ENCODE measurements at regions not wholly inside any gene's neighbourhood (a gene's known extent, or its start where the extent isn't known, plus 50 kb on each side); places are given as distances from the start of the nearest gene placed in this dataset.
A peak's percentile ranks its signal among the peaks of the same experiment; 100 is the strongest.

GRCh38 chr21:20418353-20418752 lies 579.9 kb upstream of the NCAM2 start:
- H3K36me3 Mint-ChIP-seq (ENCODE audit: low read depth): no peaks in the 10 kb centered on the region
- no peaks in the 10 kb centered on the region for H3K9me3 Mint-ChIP-seq
- no peaks in the 10 kb centered on the region for H3K4me1 Mint-ChIP-seq
- no peak overlapping the region for H3K4me3 ChIP-seq (ENCODE audit: low read length)
- H3K9ac ChIP-seq (ENCODE audit: extremely low read depth, low read length, poor library complexity, severe bottlenecking): no peak overlapping the region
- no peak for TF ChIP-seq CTCF (conservative IDR thresholded peaks at IDR 0.05)
- H3K4me3 Mint-ChIP-seq: no peak overlapping the region
- H3K27ac Mint-ChIP-seq: no peak overlapping the region
- no peaks in the 10 kb centered on the region for H3K27me3 ChIP-seq (ENCODE audit: control insufficient read depth, insufficient read depth, low read length, poor library complexity, severe bottlenecking)
- H3K4me1 ChIP-seq (ENCODE audit: control insufficient read depth, insufficient read depth, low read length): no peaks in the 10 kb centered on the region
- no peaks in the 10 kb centered on the region for H3K36me3 ChIP-seq (ENCODE audit: control insufficient read depth, insufficient read depth, low read length)
- H3K27ac ChIP-seq (ENCODE audit: low read depth, low read length): no peak overlapping the region
- no peaks in the 10 kb centered on the region for H3K9me3 ChIP-seq (ENCODE audit: control insufficient read depth, low read length)
- no peaks in the 10 kb centered on the region for H3K27me3 Mint-ChIP-seq (ENCODE audit: insufficient read depth)
- WGBS, 2 experiments (ENCODE audit: insufficient coverage in 1 of 2, insufficient read length in 1 of 2): 89 to 100% methylated on average over 2 to 6 of the region's 6 CpGs
- no peak for DNase-seq

GRCh38 chr21:20419772-20420171 lies 578.4 kb upstream of the NCAM2 start:
- TF ChIP-seq CTCF (conservative IDR thresholded peaks at IDR 0.05): no peak
- no peaks in the 10 kb centered on the region for H3K9me3 Mint-ChIP-seq
- Histone ChIP-seq H3K27me3 (ENCODE audit: control insufficient read depth, insufficient read depth, low read length, poor library complexity, severe bottlenecking) (no peaks in the 10 kb centered on the region), H3K36me3 (ENCODE audit: control insufficient read depth, insufficient read depth, low read length) (no peaks in the 10 kb centered on the region), H3K9ac (ENCODE audit: extremely low read depth, low read length, poor library complexity, severe bottlenecking) (no peak overlapping the region), H3K4me3 (ENCODE audit: low read length) (no peak overlapping the region), H3K27ac (ENCODE audit: low read depth, low read length) (no peak overlapping the region), H3K4me1 (ENCODE audit: control insufficient read depth, insufficient read depth, low read length) (no peaks in the 10 kb centered on the region), H3K9me3 (ENCODE audit: control insufficient read depth, low read length) (no peaks in the 10 kb centered on the region)
- 100% methylated on average over 2 of the region's 2 CpGs; no CpG with 5 or more reads in 1 of the 2 experiments for WGBS, 2 experiments (ENCODE audit: insufficient coverage in 1 of 2, insufficient read length in 1 of 2)
- H3K27ac Mint-ChIP-seq: no peak overlapping the region
- DNase-seq: no peak
- H3K4me1 Mint-ChIP-seq: no peaks in the 10 kb centered on the region
- H3K27me3 Mint-ChIP-seq (ENCODE audit: insufficient read depth): no peaks in the 10 kb centered on the region
- H3K36me3 Mint-ChIP-seq (ENCODE audit: low read depth): no peaks in the 10 kb centered on the region
- H3K4me3 Mint-ChIP-seq: no peak overlapping the region

- no peak overlapping the region for H3K9ac ChIP-seq (ENCODE audit: extremely low read depth, low read length, poor library complexity, severe bottlenecking)
- no peaks in the 10 kb centered on the region for H3K36me3 ChIP-seq (ENCODE audit: control insufficient read depth, insufficient read depth, low read length)
- H3K27ac ChIP-seq (ENCODE audit: low read depth, low read length): no peak overlapping the region
- Mint-ChIP-seq H3K4me3 (no peak overlapping the region), H3K36me3 (ENCODE audit: low read depth) (no peaks in the 10 kb centered on the region), H3K9me3 (no peaks in the 10 kb centered on the region), H3K27ac (no peak overlapping the region), H3K27me3 (ENCODE audit: insufficient read depth) (no peaks in the 10 kb centered on the region), H3K4me1 (no peaks in the 10 kb centered on the region)
- no peak overlapping the region for H3K4me3 ChIP-seq (ENCODE audit: low read length)
- WGBS, 2 experiments (ENCODE audit: insufficient coverage in 1 of 2, insufficient read length in 1 of 2): 88 to 96% methylated on average over 3 to 7 of the region's 7 CpGs
- no peaks in the 10 kb centered on the region for H3K27me3 ChIP-seq (ENCODE audit: control insufficient read depth, insufficient read depth, low read length, poor library complexity, severe bottlenecking)
- peak; percentile 52 for TF ChIP-seq CTCF (conservative IDR thresholded peaks at IDR 0.05)
- no peaks in the 10 kb centered on the region for H3K4me1 ChIP-seq (ENCODE audit: control insufficient read depth, insufficient read depth, low read length)
- peak; percentile 77 for DNase-seq
- H3K9me3 ChIP-seq (ENCODE audit: control insufficient read depth, low read length): no peaks in the 10 kb centered on the region
These were observed 573.3 kb upstream of the NCAM2 start for GRCh38 chr21:20424943-20425342.

Measured in endodermal cell (in vitro differentiated cells).